IMR-90 (cell line): ENCODE measurements at regions not wholly inside any gene's neighbourhood (a gene's known extent, or its start where the extent isn't known, plus 50 kb on each side); places are given as distances from the start of the nearest gene placed in this dataset.

Experiments
- ATAC-seq: fragments of 200-7000 bp; cut with Tn5 transposase; 2 replicates; pipeline ENCODE4 v1.9.1; 2020; ENCODE audit warnings: low read depth, mild to moderate bottlenecking, moderate library complexity
- BruUV-seq: library from RNA; stranded (reverse); fragments of 400-500 nt; replicated peaks from 2 replicates; lab custom pipeline; 2021; lab: Mats Ljungman, UMichigan
- CTCF ChIA-PET: fragments of 300-600 bp; formaldehyde crosslinking; extraction: SDS; loops from one replicate; lab custom pipeline; 2021; ENCODE audit warnings: antibody characterized with exemption; lab: Yijun Ruan, JAX
- POLR2A ChIA-PET: fragments of 300-600 bp; sonication (Branson Sonifier 250); formaldehyde crosslinking; loops from one replicate; lab custom pipeline; 2022; ENCODE audit warnings: antibody characterized with exemption; ENCODE audit not compliant: unreplicated experiment; lab: Charles Lee
- DNase-seq: peaks from one replicate; pipeline ENCODE4 v3.0.0; 2013
- H2AFZ ChIP-seq: replicated peaks from 2 replicates; pipeline ENCODE3; 2013; ENCODE audit warnings: low read length, mild to moderate bottlenecking; ENCODE audit not compliant: poor library complexity
- H2AK5ac ChIP-seq: 2 replicates; pipeline ENCODE4 v1.6.1; 2013; ENCODE audit warnings: low read depth, low read length, inconsistent platforms
- H2AK9ac ChIP-seq: replicated peaks from 2 replicates; pipeline ENCODE3; 2013; ENCODE audit warnings: mild to moderate bottlenecking, low read depth, low read length, moderate library complexity; ENCODE audit not compliant: poor library complexity
- H2BK120ac ChIP-seq: 2 replicates; pipeline ENCODE4 v1.6.1; 2013; ENCODE audit warnings: low read depth, low read length, inconsistent platforms
- H2BK15ac ChIP-seq: 3 replicates; pipeline ENCODE4 v1.6.1; 2013; ENCODE audit warnings: low read depth, low read length, inconsistent platforms
- H2BK20ac ChIP-seq: 2 replicates; pipeline ENCODE4 v1.6.1; 2013; ENCODE audit warnings: low read depth, mild to moderate bottlenecking, inconsistent platforms, low read length, moderate library complexity
- H2BK5ac ChIP-seq: 2 replicates; pipeline ENCODE4 v1.6.1; 2013; ENCODE audit warnings: mild to moderate bottlenecking, low read depth, low read length, inconsistent platforms; ENCODE audit not compliant: poor library complexity, severe bottlenecking
- H3K14ac ChIP-seq: replicated peaks from 2 replicates; pipeline ENCODE4 v1.6.1; 2013; ENCODE audit warnings: low read depth, low read length, inconsistent platforms
- H3K18ac ChIP-seq: 2 replicates; pipeline ENCODE4 v1.6.1; 2013; ENCODE audit warnings: low read depth, low read length, control low read depth
- H3K23ac ChIP-seq: 2 replicates; pipeline ENCODE4 v1.6.1; 2013; ENCODE audit warnings: low read depth, low read length, inconsistent platforms
- H3K27ac ChIP-seq: 2 replicates; pipeline ENCODE4 v1.5.1; 2013; ENCODE audit warnings: mild to moderate bottlenecking, control low read depth, low read length; ENCODE audit not compliant: insufficient read depth
- H3K27me3 ChIP-seq: 2 replicates; pipeline ENCODE4 v1.6.1; 2013; ENCODE audit warnings: low read length; ENCODE audit not compliant: control insufficient read depth, insufficient read depth
- H3K36me3 ChIP-seq: 2 replicates; pipeline ENCODE4 v1.6.1; 2013; ENCODE audit warnings: low read length, mixed read lengths; ENCODE audit not compliant: control insufficient read depth, insufficient read depth
- H3K4ac ChIP-seq: 2 replicates; pipeline ENCODE4 v1.6.1; 2013; ENCODE audit warnings: low read depth, low read length, inconsistent platforms
- H3K4me1 ChIP-seq: 2 replicates; pipeline ENCODE4 v1.6.1; 2013; ENCODE audit warnings: low read length, mixed read lengths; ENCODE audit not compliant: control insufficient read depth, insufficient read depth
- H3K4me2 ChIP-seq: 2 replicates; pipeline ENCODE4 v1.6.1; 2013; ENCODE audit warnings: low read depth, mild to moderate bottlenecking, control low read depth, low read length, moderate library complexity
- H3K4me3 ChIP-seq: 2 replicates; pipeline ENCODE4 v1.5.1; 2013; ENCODE audit warnings: low read depth, mild to moderate bottlenecking, control low read depth, low read length, moderate library complexity; ENCODE audit not compliant: insufficient read depth
- H3K56ac ChIP-seq: 2 replicates; pipeline ENCODE4 v1.6.1; 2013; ENCODE audit warnings: low read length, inconsistent platforms; ENCODE audit not compliant: insufficient read depth; ENCODE audit errors: extremely low read depth
- H3K79me1 ChIP-seq, 2 experiments: 2 replicates each; pipeline ENCODE4 v1.6.1; 2013; ENCODE audit warnings: low read length in 2 of 2, inconsistent platforms in 1 of 2, low read depth in 1 of 2
- H3K9ac ChIP-seq: 2 replicates; pipeline ENCODE4 v1.6.1; 2013; ENCODE audit warnings: low read depth, low read length, control low read depth
- H3K9me1 ChIP-seq: 2 replicates; pipeline ENCODE4 v1.6.1; 2013; ENCODE audit warnings: low read length, inconsistent platforms; ENCODE audit not compliant: insufficient read depth
- H3K9me3 ChIP-seq: 2 replicates; pipeline ENCODE4 v1.6.1; 2013; ENCODE audit warnings: low read length; ENCODE audit not compliant: control insufficient read depth, insufficient read depth
- H4K20me1 ChIP-seq: 2 replicates; pipeline ENCODE4 v1.6.1; 2013; ENCODE audit warnings: low read length, inconsistent platforms; ENCODE audit not compliant: insufficient read depth
- H4K5ac ChIP-seq: 2 replicates; pipeline ENCODE4 v1.6.1; 2013; ENCODE audit warnings: mild to moderate bottlenecking, low read depth, low read length, control low read depth
- H4K8ac ChIP-seq, 2 experiments: 2 replicates each; pipeline ENCODE4 v1.6.1; 2013; ENCODE audit warnings: low read depth in 2 of 2, low read length in 2 of 2, control low read depth in 1 of 2, inconsistent platforms in 1 of 2
- H4K91ac ChIP-seq: 2 replicates; pipeline ENCODE4 v1.6.1; 2013; ENCODE audit warnings: low read depth, low read length, inconsistent platforms; ENCODE audit not compliant: insufficient read depth
- BHLHE40 ChIP-seq: fragments of 150-350 bp; IDR thresholded peaks from 2 replicates; pipeline ENCODE4 v1.6.1; 2016; ENCODE audit warnings: mild to moderate bottlenecking, low read depth, low read length
- CHD1 ChIP-seq: IDR thresholded peaks from 2 replicates; pipeline ENCODE4 v1.6.1; 2012; ENCODE audit warnings: low read depth, low read length, improper control_type of control experiment
- ELK1 ChIP-seq: fragments of 150-350 bp; IDR thresholded peaks from 2 replicates; pipeline ENCODE4 v1.6.1; 2016; ENCODE audit warnings: low read depth, mild to moderate bottlenecking, low read length, moderate library complexity, borderline replicate concordance
- FOS ChIP-seq: fragments of 150-350 bp; IDR thresholded peaks from 2 replicates; pipeline ENCODE4 v1.6.1; 2016; ENCODE audit warnings: low read depth, low read length
- MAFK ChIP-seq: IDR thresholded peaks from 2 replicates; pipeline ENCODE4 v1.6.1; 2012; ENCODE audit warnings: low read depth, low read length, improper control_type of control experiment
- MAZ ChIP-seq: IDR thresholded peaks from 2 replicates; pipeline ENCODE4 v1.6.1; 2012; ENCODE audit warnings: low read depth, mild to moderate bottlenecking, low read length, improper control_type of control experiment, moderate library complexity, borderline replicate concordance
- NFE2L2 ChIP-seq: fragments of 150-350 bp; IDR thresholded peaks from 2 replicates; pipeline ENCODE4 v1.6.1; 2016; ENCODE audit warnings: low read depth, mild to moderate bottlenecking, low read length
- POLR2A ChIP-seq: IDR thresholded peaks from 2 replicates; pipeline ENCODE4 v1.6.1; 2012; ENCODE audit warnings: mild to moderate bottlenecking, low read depth, low read length
- RAD21 ChIP-seq: IDR thresholded peaks from 2 replicates; pipeline ENCODE4 v1.6.1; 2012; ENCODE audit warnings: low read length, improper control_type of control experiment
- RCOR1 ChIP-seq: IDR thresholded peaks from 2 replicates; pipeline ENCODE4 v1.6.1; 2012; ENCODE audit warnings: mild to moderate bottlenecking, low read length, improper control_type of control experiment; ENCODE audit not compliant: insufficient replicate concordance
- RFX5 ChIP-seq: IDR thresholded peaks from 2 replicates; pipeline ENCODE4 v1.8.0; 2012; ENCODE audit warnings: low read depth, mild to moderate bottlenecking, low read length, moderate library complexity
- SMC3 ChIP-seq: fragments of 150-350 bp; IDR thresholded peaks from 2 replicates; pipeline ENCODE4 v1.6.1; 2016; ENCODE audit warnings: low read depth, mild to moderate bottlenecking, antibody characterized with exemption, low read length, moderate library complexity
- WGBS, 2 experiments: methylation state at CpG; one replicate each; pipeline versions ENCODE4 v1.1.5 to v1.1.7; 2013; ENCODE audit warnings: missing lambda C conversion rate in 2 of 2; ENCODE audit not compliant: insufficient read length in 1 of 2; ENCODE audit errors: extremely low coverage in 2 of 2; 5-methylcytosine and 5-hydroxymethylcytosine counted together
- dilution Hi-C: fragments of 300-500 bp; cut with HindIII; formaldehyde crosslinking; loops from one replicate; pipeline ENCODE4 v1.14.3; 2018; ENCODE audit warnings: low sequenced_read_pairs; ENCODE audit not compliant: unreplicated experiment
- in situ Hi-C: fragments of 300-500 bp; cut with MboI; formaldehyde crosslinking; loops from 3 replicates; pipeline ENCODE4 v1.14.3; 2019; ENCODE audit warnings: low sequenced_read_pairs, inconsistent platforms, mixed read lengths
- intact Hi-C: fragments of 100-400 bp; cut with micrococcal nuclease; formaldehyde crosslinking; loops from 2 replicates; pipeline ENCODE4 v1.10.0; 2022
- TF ChIP-seq, protein P1 (sequence below): fragments of 150-350 bp; IDR thresholded peaks from 2 replicates; pipeline ENCODE4 v1.6.1; 2017; ENCODE audit warnings: mild to moderate bottlenecking, antibody characterized with exemption, low read length, low read depth

- Histone ChIP-seq H2BK20ac (peak overlapping the region; percentile 87; the same call in 1 of the 2 replicates), H3K9me1 (peaks cover 9% of the 10 kb centered on the region; the same call in 1 of the 2 replicates), H2BK15ac (peak overlapping the region; percentile 45; the same call in 1 of the 3 replicates), H3K9me3 (no peaks in the 10 kb centered on the region), H2BK120ac (peak overlapping the region; percentile 52; the same call in 1 of the 2 replicates), H3K4me3 (no peak overlapping the region), H3K14ac (peak overlapping the region; percentile 77), H2AK5ac (peak overlapping the region; percentile 97; the same call in 1 of the 2 replicates), H3K18ac (no peak overlapping the region), H4K8ac (peak overlapping the region in 1 of 2 experiments; percentile 77; a peak in 2 of 4 replicates), H3K4me1 (peaks cover 1% of the 10 kb centered on the region; the same call in 1 of the 2 replicates), H3K4me2 (no peak overlapping the region), H3K4ac (peak overlapping the region; percentile 57; the same call in 1 of the 2 replicates), H3K23ac (no peak overlapping the region), H3K27me3 (no peaks in the 10 kb centered on the region), H3K9ac (no peak overlapping the region), H3K36me3 (no peaks in the 10 kb centered on the region; the same call in 1 of the 2 replicates), H2AFZ (peak overlapping the region; percentile 83), H3K79me1 (peaks cover 0 to 17% of the 10 kb centered on the region in 2 experiments; a peak in 2 of 4 replicates), H4K5ac (no peak overlapping the region), H2BK5ac (peak overlapping the region; percentile 57), H3K27ac (no peak overlapping the region), H2AK9ac (peak overlapping the region; percentile 59), H4K20me1 (no peaks in the 10 kb centered on the region), H4K91ac (no peak overlapping the region), H3K56ac (no peak overlapping the region)
- intact Hi-C loops (loop anchor here (1.0 to 5.0 kb wide), 3 partner anchors 53 to 269 kb away; no protein-coding TSS in a partner anchor), dilution Hi-C loops (no loop called here), in situ Hi-C loops (no loop called here)
- ChIA-PET POLR2A (no interaction called here), CTCF (interaction anchor here (0.6 to 0.7 kb wide), 2 partner anchors 52 to 239 kb away, joined by 3 read pairs; no protein-coding TSS in a partner anchor)
- DNase-seq (peak; percentile 89), ATAC-seq (peak; percentile 95)
- BruUV-seq = no TSS peak
- WGBS, 2 experiments = 88% methylated on average over 4 of the region's 12 CpGs; no CpG with 5 or more reads in 1 of the 2 experiments
- TF ChIP-seq RCOR1 (no peak), RAD21 (peak; percentile 78), ELK1 (no peak), MAFK (no peak), SMC3 (peak; percentile 81), BHLHE40 (no peak), MAZ (no peak), NFE2L2 (no peak), FOS (no peak), RFX5 (no peak), POLR2A (no peak), CHD1 (0 out of 2 replicates have a peak, but pooled peaks have one; percentile 55)
- TF ChIP-seq, protein P1, sequence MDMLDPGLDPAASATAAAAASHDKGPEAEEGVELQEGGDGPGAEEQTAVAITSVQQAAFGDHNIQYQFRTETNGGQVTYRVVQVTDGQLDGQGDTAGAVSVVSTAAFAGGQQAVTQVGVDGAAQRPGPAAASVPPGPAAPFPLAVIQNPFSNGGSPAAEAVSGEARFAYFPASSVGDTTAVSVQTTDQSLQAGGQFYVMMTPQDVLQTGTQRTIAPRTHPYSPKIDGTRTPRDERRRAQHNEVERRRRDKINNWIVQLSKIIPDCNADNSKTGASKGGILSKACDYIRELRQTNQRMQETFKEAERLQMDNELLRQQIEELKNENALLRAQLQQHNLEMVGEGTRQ = no peak
Observed at GRCh38 chr12:27383429-27384260, 51.0 kb downstream of the BMAL2 start.
